HEK293 (cell line): ENCODE measurements at regions not wholly inside any gene's neighbourhood (a gene's known extent, or its start where the extent isn't known, plus 50 kb on each side); places are given as distances from the start of the nearest gene placed in this dataset.

Experiments
- CTCF ChIA-PET: fragments of 350-600 bp; formaldehyde crosslinking; extraction: SDS; loops from one replicate; lab custom pipeline; 2021; ENCODE audit warnings: antibody characterized with exemption; lab: Yijun Ruan, JAX
- POLR2A ChIA-PET: fragments of 300-600 bp; formaldehyde crosslinking; extraction: SDS; loops from one replicate; lab custom pipeline; 2020; ENCODE audit warnings: antibody characterized with exemption, inconsistent platforms; lab: Yijun Ruan, JAX
- H3K27ac ChIP-seq: fragments of 200-500 bp; sonication (Bioruptor generic); 2 replicates; pipeline ENCODE4 v1.5.1; 2014; ENCODE audit warnings: low read depth, low read length, control low read depth, inconsistent platforms; ENCODE audit errors: extremely low read depth
- H3K36me3 ChIP-seq, 2 experiments: fragments of 200-500 bp in 1 of 2; sonication (Bioruptor generic) in 1 of 2; 1 replicate in 1 of 2; 2 replicates in 1 of 2; pipeline ENCODE4 v1.5.1; 2014 to 2017; ENCODE audit warnings: inconsistent platforms in 2 of 2, low read length in 2 of 2; ENCODE audit not compliant: control insufficient read depth in 2 of 2, insufficient read depth in 1 of 2
- H3K4me1 ChIP-seq: fragments of 200-500 bp; sonication (Bioruptor generic); 2 replicates; pipeline ENCODE4 v1.5.1; 2014; ENCODE audit warnings: mild to moderate bottlenecking, low read length, inconsistent platforms; ENCODE audit not compliant: control insufficient read depth, insufficient read depth
- H3K4me3 ChIP-seq: 2 replicates; pipeline ENCODE4 v1.5.1; 2011; ENCODE audit warnings: low read depth, mild to moderate bottlenecking, control low read depth, low read length, moderate library complexity
- H3K9me3 ChIP-seq: fragments of 200-500 bp; sonication (Bioruptor generic); 2 replicates; pipeline ENCODE4 v1.5.1; 2014; ENCODE audit warnings: low read depth, low read length, inconsistent platforms; ENCODE audit not compliant: control insufficient read depth, insufficient read depth
- GLI4 ChIP-seq: fragments of 450-650 bp; formaldehyde crosslinking; IDR thresholded peaks from 2 replicates; pipeline ENCODE4 v1.5.1; 2016; ENCODE audit warnings: missing biosample characterization, missing genetic modification characterization
- YY2 ChIP-seq: fragments of 450-650 bp; formaldehyde crosslinking; IDR thresholded peaks from 2 replicates; pipeline ENCODE4 v1.5.1; 2016; ENCODE audit warnings: missing biosample characterization, missing genetic modification characterization
- ZBTB1 ChIP-seq: fragments of 450-650 bp; formaldehyde crosslinking; IDR thresholded peaks from 2 replicates; pipeline ENCODE4 v1.5.1; 2016; ENCODE audit warnings: missing biosample characterization, missing genetic modification characterization
- ZBTB17 ChIP-seq: fragments of 450-650 bp; formaldehyde crosslinking; IDR thresholded peaks from 2 replicates; pipeline ENCODE4 v1.5.1; 2016; ENCODE audit warnings: missing biosample characterization, missing genetic modification characterization
- ZFHX2 ChIP-seq: fragments of 450-650 bp; formaldehyde crosslinking; conservative IDR thresholded peaks from 2 replicates; pipeline ENCODE4 v1.5.1; 2016; ENCODE audit warnings: missing biosample characterization, missing genetic modification characterization
- ZNF132 ChIP-seq: fragments of 450-650 bp; formaldehyde crosslinking; IDR thresholded peaks from 2 replicates; pipeline ENCODE4 v1.5.1; 2017; ENCODE audit warnings: missing biosample characterization, missing genetic modification characterization, borderline replicate concordance
- ZNF133 ChIP-seq: fragments of 450-650 bp; formaldehyde crosslinking; IDR thresholded peaks from 2 replicates; pipeline ENCODE4 v1.5.1; 2016; ENCODE audit warnings: missing biosample characterization, missing genetic modification characterization
- ZNF174 ChIP-seq: fragments of 450-650 bp; formaldehyde crosslinking; IDR thresholded peaks from 2 replicates; pipeline ENCODE4 v1.5.0; 2017; ENCODE audit warnings: missing biosample characterization, mild to moderate bottlenecking, missing genetic modification characterization
- ZNF248 ChIP-seq: fragments of 450-650 bp; formaldehyde crosslinking; IDR thresholded peaks from 2 replicates; pipeline ENCODE4 v1.5.1; 2017; ENCODE audit warnings: missing biosample characterization, missing genetic modification characterization
- ZNF366 ChIP-seq: fragments of 450-650 bp; formaldehyde crosslinking; conservative IDR thresholded peaks from 2 replicates; pipeline ENCODE4 v1.5.1; 2016; ENCODE audit warnings: missing biosample characterization, missing genetic modification characterization
- ZNF423 ChIP-seq: fragments of 450-650 bp; formaldehyde crosslinking; IDR thresholded peaks from 2 replicates; pipeline ENCODE4 v1.5.1; 2016; ENCODE audit warnings: missing biosample characterization, missing genetic modification characterization
- ZNF473 ChIP-seq: fragments of 450-650 bp; formaldehyde crosslinking; IDR thresholded peaks from 2 replicates; pipeline ENCODE4 v1.5.1; 2017; ENCODE audit warnings: missing biosample characterization, missing genetic modification characterization
- ZNF560 ChIP-seq: fragments of 450-650 bp; formaldehyde crosslinking; IDR thresholded peaks from 2 replicates; pipeline ENCODE4 v1.5.1; 2017; ENCODE audit warnings: missing biosample characterization, missing genetic modification characterization, borderline replicate concordance
- ZNF585B ChIP-seq: fragments of 450-650 bp; formaldehyde crosslinking; IDR thresholded peaks from 2 replicates; pipeline ENCODE4 v1.5.1; 2016; ENCODE audit warnings: missing biosample characterization, missing genetic modification characterization
- ZNF610 ChIP-seq: fragments of 450-650 bp; formaldehyde crosslinking; IDR thresholded peaks from 2 replicates; pipeline ENCODE4 v1.5.1; 2016; ENCODE audit warnings: missing biosample characterization, missing genetic modification characterization, borderline replicate concordance
- TF ChIP-seq, protein P1 (sequence below): fragments of 450-650 bp; formaldehyde crosslinking; IDR thresholded peaks from 2 replicates; pipeline ENCODE4 v1.5.1; 2016; ENCODE audit warnings: missing biosample characterization, missing genetic modification characterization
- TF ChIP-seq, protein P2 (sequence below): fragments of 450-650 bp; formaldehyde crosslinking; IDR thresholded peaks from 2 replicates; pipeline ENCODE4 v1.5.1; 2016; ENCODE audit warnings: missing biosample characterization, missing genetic modification characterization
- TF ChIP-seq, protein P3 (sequence below): fragments of 450-650 bp; formaldehyde crosslinking; IDR thresholded peaks from 2 replicates; pipeline ENCODE4 v1.5.1; 2017; ENCODE audit warnings: missing biosample characterization, missing genetic modification characterization
- TF ChIP-seq, protein P4 (sequence below): fragments of 450-650 bp; IDR thresholded peaks from 2 replicates; pipeline ENCODE4 v1.5.1; 2018; ENCODE audit warnings: missing biosample characterization, missing genetic modification characterization
- TF ChIP-seq, protein P5 (sequence below): fragments of 450-650 bp; formaldehyde crosslinking; IDR thresholded peaks from 2 replicates; pipeline ENCODE4 v1.5.1; 2016; ENCODE audit warnings: missing biosample characterization, missing genetic modification characterization, low read depth
- TF ChIP-seq, protein P6 (sequence below): fragments of 450-650 bp; formaldehyde crosslinking; IDR thresholded peaks from 2 replicates; pipeline ENCODE4 v1.5.1; 2016; ENCODE audit warnings: missing biosample characterization, missing genetic modification characterization
- TF ChIP-seq, protein P7 (sequence below): fragments of 450-650 bp; formaldehyde crosslinking; IDR thresholded peaks from 2 replicates; pipeline ENCODE4 v1.5.1; 2016; ENCODE audit warnings: missing biosample characterization, missing genetic modification characterization
- TF ChIP-seq, protein P8 (sequence below): fragments of 450-650 bp; formaldehyde crosslinking; optimal IDR thresholded peaks from 2 replicates; pipeline ENCODE3; 2016; ENCODE audit warnings: missing biosample characterization, mild to moderate bottlenecking, missing genetic modification characterization
- TF ChIP-seq, protein P9 (sequence below): fragments of 450-650 bp; formaldehyde crosslinking; IDR thresholded peaks from 2 replicates; pipeline ENCODE4 v1.5.1; 2016; ENCODE audit warnings: missing biosample characterization, missing genetic modification characterization

DNA sequence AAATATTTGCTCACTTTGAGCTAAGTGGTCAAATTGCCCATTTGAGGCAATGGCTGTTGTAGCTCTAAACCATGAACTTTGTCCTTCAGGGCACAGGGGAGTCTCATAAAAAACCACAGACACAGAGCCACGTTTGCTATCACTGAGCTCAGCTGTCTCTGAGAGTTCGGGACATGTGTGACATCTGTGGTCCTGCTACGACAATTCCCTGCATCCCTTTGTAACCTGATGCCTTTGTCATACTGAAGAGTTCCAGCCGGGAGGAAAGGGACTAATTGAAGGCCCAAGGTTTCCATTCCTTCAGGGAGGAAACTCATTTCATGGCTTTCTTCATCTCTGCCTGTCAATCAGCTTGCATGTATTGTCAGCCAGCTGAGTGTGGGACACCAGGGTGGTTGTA, 599.4 kb upstream of the CDH5 start (continued):
- TF ChIP-seq ZNF473 (tag by site-specific recombination) (no peak), YY2 (no peak), ZBTB17 (no peak), ZNF133 (no peak), ZNF560 (tag by site-specific recombination) (no peak), ZNF366 (tag by site-specific recombination) (no peak)
- TF ChIP-seq, protein P1, sequence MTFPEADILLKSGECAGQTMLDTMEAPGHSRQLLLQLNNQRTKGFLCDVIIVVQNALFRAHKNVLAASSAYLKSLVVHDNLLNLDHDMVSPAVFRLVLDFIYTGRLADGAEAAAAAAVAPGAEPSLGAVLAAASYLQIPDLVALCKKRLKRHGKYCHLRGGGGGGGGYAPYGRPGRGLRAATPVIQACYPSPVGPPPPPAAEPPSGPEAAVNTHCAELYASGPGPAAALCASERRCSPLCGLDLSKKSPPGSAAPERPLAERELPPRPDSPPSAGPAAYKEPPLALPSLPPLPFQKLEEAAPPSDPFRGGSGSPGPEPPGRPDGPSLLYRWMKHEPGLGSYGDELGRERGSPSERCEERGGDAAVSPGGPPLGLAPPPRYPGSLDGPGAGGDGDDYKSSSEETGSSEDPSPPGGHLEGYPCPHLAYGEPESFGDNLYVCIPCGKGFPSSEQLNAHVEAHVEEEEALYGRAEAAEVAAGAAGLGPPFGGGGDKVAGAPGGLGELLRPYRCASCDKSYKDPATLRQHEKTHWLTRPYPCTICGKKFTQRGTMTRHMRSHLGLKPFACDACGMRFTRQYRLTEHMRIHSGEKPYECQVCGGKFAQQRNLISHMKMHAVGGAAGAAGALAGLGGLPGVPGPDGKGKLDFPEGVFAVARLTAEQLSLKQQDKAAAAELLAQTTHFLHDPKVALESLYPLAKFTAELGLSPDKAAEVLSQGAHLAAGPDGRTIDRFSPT, result no peak
- TF ChIP-seq, protein P2, sequence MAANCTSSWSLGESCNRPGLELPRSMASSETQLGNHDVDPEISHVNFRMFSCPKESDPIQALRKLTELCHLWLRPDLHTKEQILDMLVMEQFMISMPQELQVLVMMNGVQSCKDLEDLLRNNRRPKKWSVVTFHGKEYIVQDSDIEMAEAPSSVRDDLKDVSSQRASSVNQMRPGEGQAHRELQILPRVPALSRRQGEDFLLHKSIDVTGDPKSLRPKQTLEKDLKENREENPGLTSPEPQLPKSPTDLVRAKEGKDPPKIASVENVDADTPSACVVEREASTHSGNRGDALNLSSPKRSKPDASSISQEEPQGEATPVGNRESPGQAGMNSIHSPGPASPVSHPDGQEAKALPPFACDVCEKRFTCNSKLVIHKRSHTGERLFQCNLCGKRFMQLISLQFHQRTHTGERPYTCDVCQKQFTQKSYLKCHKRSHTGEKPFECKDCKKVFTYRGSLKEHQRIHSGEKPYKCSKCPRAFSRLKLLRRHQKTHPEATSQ, result no peak
- TF ChIP-seq, protein P3, sequence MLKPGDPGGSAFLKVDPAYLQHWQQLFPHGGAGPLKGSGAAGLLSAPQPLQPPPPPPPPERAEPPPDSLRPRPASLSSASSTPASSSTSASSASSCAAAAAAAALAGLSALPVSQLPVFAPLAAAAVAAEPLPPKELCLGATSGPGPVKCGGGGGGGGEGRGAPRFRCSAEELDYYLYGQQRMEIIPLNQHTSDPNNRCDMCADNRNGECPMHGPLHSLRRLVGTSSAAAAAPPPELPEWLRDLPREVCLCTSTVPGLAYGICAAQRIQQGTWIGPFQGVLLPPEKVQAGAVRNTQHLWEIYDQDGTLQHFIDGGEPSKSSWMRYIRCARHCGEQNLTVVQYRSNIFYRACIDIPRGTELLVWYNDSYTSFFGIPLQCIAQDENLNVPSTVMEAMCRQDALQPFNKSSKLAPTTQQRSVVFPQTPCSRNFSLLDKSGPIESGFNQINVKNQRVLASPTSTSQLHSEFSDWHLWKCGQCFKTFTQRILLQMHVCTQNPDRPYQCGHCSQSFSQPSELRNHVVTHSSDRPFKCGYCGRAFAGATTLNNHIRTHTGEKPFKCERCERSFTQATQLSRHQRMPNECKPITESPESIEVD (tag by site-specific recombination), result no peak
- TF ChIP-seq, protein P4, sequence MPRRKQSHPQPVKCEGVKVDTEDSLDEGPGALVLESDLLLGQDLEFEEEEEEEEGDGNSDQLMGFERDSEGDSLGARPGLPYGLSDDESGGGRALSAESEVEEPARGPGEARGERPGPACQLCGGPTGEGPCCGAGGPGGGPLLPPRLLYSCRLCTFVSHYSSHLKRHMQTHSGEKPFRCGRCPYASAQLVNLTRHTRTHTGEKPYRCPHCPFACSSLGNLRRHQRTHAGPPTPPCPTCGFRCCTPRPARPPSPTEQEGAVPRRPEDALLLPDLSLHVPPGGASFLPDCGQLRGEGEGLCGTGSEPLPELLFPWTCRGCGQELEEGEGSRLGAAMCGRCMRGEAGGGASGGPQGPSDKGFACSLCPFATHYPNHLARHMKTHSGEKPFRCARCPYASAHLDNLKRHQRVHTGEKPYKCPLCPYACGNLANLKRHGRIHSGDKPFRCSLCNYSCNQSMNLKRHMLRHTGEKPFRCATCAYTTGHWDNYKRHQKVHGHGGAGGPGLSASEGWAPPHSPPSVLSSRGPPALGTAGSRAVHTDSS, result no peak
- TF ChIP-seq, protein P5, sequence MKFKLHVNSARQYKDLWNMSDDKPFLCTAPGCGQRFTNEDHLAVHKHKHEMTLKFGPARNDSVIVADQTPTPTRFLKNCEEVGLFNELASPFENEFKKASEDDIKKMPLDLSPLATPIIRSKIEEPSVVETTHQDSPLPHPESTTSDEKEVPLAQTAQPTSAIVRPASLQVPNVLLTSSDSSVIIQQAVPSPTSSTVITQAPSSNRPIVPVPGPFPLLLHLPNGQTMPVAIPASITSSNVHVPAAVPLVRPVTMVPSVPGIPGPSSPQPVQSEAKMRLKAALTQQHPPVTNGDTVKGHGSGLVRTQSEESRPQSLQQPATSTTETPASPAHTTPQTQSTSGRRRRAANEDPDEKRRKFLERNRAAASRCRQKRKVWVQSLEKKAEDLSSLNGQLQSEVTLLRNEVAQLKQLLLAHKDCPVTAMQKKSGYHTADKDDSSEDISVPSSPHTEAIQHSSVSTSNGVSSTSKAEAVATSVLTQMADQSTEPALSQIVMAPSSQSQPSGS (tag by site-specific recombination), result no peak

DNA sequence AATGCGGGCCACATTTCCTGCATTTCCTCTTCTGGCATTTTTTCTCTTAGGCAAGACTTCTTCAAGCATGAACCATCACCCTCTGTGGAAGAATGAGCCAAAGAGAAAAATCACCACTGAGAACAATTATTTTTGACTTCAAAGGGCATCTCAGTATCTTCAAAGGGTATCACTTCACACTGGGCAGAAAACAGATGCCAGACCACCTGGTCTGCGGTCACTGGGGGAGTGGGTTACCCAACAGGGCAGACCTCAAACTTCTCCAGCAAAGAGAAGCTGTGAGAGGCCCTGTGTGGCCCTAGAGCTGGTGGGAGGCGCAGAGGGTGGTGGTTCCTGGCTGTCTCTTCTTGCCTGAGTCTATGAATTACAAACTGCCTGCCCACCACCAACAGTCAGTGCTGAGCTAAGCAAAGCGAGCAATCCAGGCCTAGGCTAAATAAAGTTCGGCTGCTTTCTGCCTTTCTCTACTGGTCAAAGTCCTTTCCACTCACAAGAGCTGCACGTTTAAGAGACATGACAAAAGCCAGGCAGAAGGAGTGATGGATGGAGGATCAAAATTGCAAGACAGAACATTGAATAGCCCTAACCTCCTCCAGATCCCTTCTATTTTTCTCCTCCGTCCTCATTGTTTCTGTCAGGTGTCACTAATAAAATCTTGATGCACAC, 602.7 kb upstream of the CDH5 start:
- H3K36me3 ChIP-seq, result no peaks in the 10 kb centered on the region
- no peaks in the 10 kb centered on the region for H3K4me1 ChIP-seq
- CTCF ChIA-PET, result no interaction called here
- H3K4me3 ChIP-seq, result no peak overlapping the region
- no peak overlapping the region for H3K27ac ChIP-seq
- no peaks in the 10 kb centered on the region for H3K9me3 ChIP-seq
- POLR2A ChIA-PET, result no interaction called here
- TF ChIP-seq ZNF585B (tag by site-specific recombination), result no peak
- no peak for TF ChIP-seq ZNF423 (tag by site-specific recombination)
- TF ChIP-seq GLI4, result no peak
- TF ChIP-seq ZNF610, result no peak
- no peak for TF ChIP-seq ZNF174 (tag by site-specific recombination)
- TF ChIP-seq, protein P6, sequence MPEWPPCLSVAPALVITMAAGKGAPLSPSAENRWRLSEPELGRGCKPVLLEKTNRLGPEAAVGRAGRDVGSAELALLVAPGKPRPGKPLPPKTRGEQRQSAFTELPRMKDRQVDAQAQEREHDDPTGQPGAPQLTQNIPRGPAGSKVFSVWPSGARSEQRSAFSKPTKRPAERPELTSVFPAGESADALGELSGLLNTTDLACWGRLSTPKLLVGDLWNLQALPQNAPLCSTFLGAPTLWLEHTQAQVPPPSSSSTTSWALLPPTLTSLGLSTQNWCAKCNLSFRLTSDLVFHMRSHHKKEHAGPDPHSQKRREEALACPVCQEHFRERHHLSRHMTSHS (tag by site-specific recombination), result no peak
- no peak for TF ChIP-seq ZFHX2 (tag by site-specific recombination)
- TF ChIP-seq ZBTB1 (tag by site-specific recombination), result no peak
- no peak for TF ChIP-seq ZNF132 (tag by site-specific recombination)
- no peak for TF ChIP-seq ZNF248 (tag by site-specific recombination)
- TF ChIP-seq, protein P7, sequence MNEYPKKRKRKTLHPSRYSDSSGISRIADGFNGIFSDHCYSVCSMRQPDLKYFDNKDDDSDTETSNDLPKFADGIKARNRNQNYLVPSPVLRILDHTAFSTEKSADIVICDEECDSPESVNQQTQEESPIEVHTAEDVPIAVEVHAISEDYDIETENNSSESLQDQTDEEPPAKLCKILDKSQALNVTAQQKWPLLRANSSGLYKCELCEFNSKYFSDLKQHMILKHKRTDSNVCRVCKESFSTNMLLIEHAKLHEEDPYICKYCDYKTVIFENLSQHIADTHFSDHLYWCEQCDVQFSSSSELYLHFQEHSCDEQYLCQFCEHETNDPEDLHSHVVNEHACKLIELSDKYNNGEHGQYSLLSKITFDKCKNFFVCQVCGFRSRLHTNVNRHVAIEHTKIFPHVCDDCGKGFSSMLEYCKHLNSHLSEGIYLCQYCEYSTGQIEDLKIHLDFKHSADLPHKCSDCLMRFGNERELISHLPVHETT, result no peak
- TF ChIP-seq, protein P8, sequence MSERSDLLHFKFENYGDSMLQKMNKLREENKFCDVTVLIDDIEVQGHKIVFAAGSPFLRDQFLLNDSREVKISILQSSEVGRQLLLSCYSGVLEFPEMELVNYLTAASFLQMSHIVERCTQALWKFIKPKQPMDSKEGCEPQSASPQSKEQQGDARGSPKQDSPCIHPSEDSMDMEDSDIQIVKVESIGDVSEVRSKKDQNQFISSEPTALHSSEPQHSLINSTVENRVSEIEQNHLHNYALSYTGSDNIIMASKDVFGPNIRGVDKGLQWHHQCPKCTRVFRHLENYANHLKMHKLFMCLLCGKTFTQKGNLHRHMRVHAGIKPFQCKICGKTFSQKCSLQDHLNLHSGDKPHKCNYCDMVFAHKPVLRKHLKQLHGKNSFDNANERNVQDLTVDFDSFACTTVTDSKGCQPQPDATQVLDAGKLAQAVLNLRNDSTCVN (tag by site-specific recombination), result no peak
- TF ChIP-seq, protein P9, sequence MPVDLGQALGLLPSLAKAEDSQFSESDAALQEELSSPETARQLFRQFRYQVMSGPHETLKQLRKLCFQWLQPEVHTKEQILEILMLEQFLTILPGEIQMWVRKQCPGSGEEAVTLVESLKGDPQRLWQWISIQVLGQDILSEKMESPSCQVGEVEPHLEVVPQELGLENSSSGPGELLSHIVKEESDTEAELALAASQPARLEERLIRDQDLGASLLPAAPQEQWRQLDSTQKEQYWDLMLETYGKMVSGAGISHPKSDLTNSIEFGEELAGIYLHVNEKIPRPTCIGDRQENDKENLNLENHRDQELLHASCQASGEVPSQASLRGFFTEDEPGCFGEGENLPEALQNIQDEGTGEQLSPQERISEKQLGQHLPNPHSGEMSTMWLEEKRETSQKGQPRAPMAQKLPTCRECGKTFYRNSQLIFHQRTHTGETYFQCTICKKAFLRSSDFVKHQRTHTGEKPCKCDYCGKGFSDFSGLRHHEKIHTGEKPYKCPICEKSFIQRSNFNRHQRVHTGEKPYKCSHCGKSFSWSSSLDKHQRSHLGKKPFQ (tag by site-specific recombination), result no peak
